RWPE2 (cell line): ENCODE measurements at regions not wholly inside any gene's neighbourhood (a gene's known extent, or its start where the extent isn't known, plus 50 kb on each side); places are given as distances from the start of the nearest gene placed in this dataset.

Experiments
- ATAC-seq: fragments of 200-7000 bp; cut with Tn5 transposase; 3 replicates; pipeline ENCODE4 v1.9.1; 2021; ENCODE audit warnings: low read depth
- DNase-seq: peaks from one replicate; pipeline ENCODE4 v3.0.0-alpha.2; 2020; ENCODE audit warnings: low spot score
- H3K27ac ChIP-seq: fragments of 450-650 bp; 2 replicates; pipeline ENCODE4 v1.5.1; 2017; ENCODE audit warnings: mild to moderate bottlenecking; ENCODE audit not compliant: poor library complexity, severe bottlenecking
- H3K27me3 ChIP-seq: fragments of 250-450 bp; sonication (Bioruptor Pico); 2 replicates; pipeline ENCODE4 v1.5.1; 2021; ENCODE audit warnings: mild to moderate bottlenecking, moderate library complexity; ENCODE audit not compliant: insufficient read depth, poor library complexity, severe bottlenecking
- H3K36me3 ChIP-seq: fragments of 250-450 bp; sonication (Bioruptor Pico); 2 replicates; pipeline ENCODE4 v1.5.1; 2020; ENCODE audit warnings: low read depth, mild to moderate bottlenecking, moderate library complexity
- H3K4me1 ChIP-seq: fragments of 250-450 bp; sonication (Bioruptor Pico); 2 replicates; pipeline ENCODE4 v1.5.1; 2021; ENCODE audit warnings: mild to moderate bottlenecking, moderate library complexity; ENCODE audit not compliant: insufficient read depth, poor library complexity, severe bottlenecking
- H3K4me3 ChIP-seq: fragments of 250-450 bp; sonication (Bioruptor Pico); 2 replicates; pipeline ENCODE4 v1.5.1; 2021; ENCODE audit warnings: mild to moderate bottlenecking, moderate library complexity; ENCODE audit not compliant: severe bottlenecking
- H3K9me3 ChIP-seq: fragments of 250-450 bp; sonication (Bioruptor Pico); 2 replicates; pipeline ENCODE4 v1.5.1; 2021; ENCODE audit warnings: mild to moderate bottlenecking, moderate library complexity; ENCODE audit not compliant: severe bottlenecking
- TF ChIP-seq, protein P1 (sequence below): fragments of 450-650 bp; IDR thresholded peaks from one replicate; pipeline ENCODE4 v1.5.1; 2017; ENCODE audit warnings: mild to moderate bottlenecking, moderate library complexity; ENCODE audit not compliant: poor library complexity, severe bottlenecking

DNA sequence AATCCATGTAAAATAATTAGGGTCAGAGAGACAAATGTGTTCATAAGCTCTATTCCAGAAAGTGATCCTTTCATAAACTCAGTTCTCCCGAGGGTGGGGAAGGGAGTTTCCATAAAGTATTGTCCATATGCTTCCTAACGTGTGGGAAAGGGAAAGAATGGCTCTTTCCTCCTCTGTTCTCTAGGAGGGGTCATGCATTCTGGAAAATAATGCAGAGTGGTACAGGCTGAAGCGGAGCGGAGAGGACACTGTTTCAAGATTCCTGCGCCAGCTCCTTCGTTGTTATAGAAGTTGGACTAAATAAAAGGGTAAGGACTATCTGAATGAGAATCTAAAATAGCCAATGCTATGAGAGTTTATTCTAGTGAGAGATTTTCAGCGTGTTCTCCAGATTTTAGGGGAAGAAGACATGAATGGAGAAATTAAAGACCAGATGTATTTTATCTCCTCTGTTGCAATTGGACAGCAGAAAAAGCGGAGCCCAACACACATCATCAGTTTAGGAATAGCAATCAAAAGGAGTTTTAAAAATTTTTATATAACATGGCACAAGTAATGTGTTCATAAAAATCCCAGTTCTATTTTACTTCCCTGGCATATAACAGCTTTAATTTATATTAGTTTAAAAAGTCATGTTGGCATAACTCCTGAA lies 166.9 kb upstream of the MPDZ start:
- Histone ChIP-seq H3K36me3 (no peaks in the 10 kb centered on the region), H3K27ac (no peak overlapping the region), H3K4me1 (no peaks in the 10 kb centered on the region), H3K4me3 (no peak overlapping the region), H3K27me3 (no peaks in the 10 kb centered on the region), H3K9me3 (peaks cover 2% of the 10 kb centered on the region)
- no peak for ATAC-seq
- TF ChIP-seq, protein P1, sequence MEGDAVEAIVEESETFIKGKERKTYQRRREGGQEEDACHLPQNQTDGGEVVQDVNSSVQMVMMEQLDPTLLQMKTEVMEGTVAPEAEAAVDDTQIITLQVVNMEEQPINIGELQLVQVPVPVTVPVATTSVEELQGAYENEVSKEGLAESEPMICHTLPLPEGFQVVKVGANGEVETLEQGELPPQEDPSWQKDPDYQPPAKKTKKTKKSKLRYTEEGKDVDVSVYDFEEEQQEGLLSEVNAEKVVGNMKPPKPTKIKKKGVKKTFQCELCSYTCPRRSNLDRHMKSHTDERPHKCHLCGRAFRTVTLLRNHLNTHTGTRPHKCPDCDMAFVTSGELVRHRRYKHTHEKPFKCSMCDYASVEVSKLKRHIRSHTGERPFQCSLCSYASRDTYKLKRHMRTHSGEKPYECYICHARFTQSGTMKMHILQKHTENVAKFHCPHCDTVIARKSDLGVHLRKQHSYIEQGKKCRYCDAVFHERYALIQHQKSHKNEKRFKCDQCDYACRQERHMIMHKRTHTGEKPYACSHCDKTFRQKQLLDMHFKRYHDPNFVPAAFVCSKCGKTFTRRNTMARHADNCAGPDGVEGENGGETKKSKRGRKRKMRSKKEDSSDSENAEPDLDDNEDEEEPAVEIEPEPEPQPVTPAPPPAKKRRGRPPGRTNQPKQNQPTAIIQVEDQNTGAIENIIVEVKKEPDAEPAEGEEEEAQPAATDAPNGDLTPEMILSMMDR, result no peak
- no peak for DNase-seq

DNA sequence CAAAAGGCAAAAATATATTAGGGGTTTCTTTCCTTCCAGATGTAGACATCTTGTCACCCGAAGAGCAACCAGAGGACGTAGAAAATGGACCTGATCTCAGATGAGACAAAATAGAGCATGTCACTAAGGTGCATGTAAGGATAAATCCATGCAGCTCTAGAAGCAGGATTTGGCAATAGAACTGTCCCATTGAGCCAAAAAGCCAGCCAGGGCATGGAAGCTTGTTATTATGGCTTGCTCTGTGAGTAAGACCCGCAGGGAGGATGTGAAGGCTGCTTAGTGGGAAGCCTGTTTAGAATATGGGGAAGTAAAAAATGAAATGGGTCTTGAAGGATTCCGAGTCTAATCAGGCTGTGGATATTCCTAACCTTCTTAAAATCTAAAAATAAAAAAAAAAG lies 165.6 kb upstream of the MPDZ start:
- Histone ChIP-seq H3K4me3 (no peak overlapping the region), H3K27ac (no peak overlapping the region), H3K36me3 (no peaks in the 10 kb centered on the region), H3K4me1 (no peaks in the 10 kb centered on the region), H3K27me3 (no peaks in the 10 kb centered on the region), H3K9me3 (peaks cover 2% of the 10 kb centered on the region)
- ATAC-seq (no peak), DNase-seq (no peak)
- TF ChIP-seq, protein P1, result no peak

DNA sequence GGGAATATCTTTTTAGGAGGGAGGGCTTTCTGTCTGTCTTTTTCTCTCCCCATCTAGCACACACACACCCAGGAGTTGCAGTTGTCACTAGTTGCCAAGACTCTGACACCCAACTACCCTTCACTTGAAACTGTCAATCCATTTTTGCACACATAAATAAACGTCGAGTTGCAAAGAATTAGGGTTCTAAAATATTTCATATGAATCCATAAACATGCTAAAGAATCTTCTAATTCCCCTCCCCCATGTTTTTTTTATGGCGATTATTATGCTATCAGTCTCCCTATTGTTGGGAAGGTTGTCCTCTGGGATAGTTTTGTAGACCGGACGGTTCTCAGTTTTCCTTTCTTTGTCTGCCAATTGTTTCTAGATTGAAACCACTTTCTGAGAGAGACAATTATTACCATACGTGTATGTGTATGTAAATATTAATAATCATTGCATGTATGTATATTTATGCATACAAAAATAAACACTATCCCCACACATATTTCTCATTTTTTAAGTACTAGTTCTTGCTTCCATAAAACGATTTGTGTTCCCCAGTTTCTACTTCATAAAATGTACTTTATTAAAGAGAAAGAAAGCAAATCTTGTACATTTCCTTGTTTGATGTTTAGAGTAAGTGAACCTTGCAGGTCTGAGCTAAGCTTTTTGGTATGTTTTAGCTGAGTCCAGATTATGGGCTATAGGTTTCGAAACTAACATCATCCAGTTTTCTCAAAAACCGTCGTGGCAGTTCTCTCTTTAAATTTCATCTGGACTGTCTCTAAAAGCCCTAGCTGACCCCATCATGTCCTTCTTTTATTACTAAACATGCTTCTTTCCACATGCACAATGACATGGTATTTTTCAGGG lies 165.0 kb upstream of the MPDZ start:
- Histone ChIP-seq H3K4me1 (no peaks in the 10 kb centered on the region), H3K9me3 (peaks cover 2% of the 10 kb centered on the region), H3K27me3 (no peaks in the 10 kb centered on the region), H3K4me3 (no peak overlapping the region), H3K27ac (no peak overlapping the region), H3K36me3 (no peaks in the 10 kb centered on the region)
- ATAC-seq, result no peak
- no peak for DNase-seq
- TF ChIP-seq, protein P1, result no peak

DNA sequence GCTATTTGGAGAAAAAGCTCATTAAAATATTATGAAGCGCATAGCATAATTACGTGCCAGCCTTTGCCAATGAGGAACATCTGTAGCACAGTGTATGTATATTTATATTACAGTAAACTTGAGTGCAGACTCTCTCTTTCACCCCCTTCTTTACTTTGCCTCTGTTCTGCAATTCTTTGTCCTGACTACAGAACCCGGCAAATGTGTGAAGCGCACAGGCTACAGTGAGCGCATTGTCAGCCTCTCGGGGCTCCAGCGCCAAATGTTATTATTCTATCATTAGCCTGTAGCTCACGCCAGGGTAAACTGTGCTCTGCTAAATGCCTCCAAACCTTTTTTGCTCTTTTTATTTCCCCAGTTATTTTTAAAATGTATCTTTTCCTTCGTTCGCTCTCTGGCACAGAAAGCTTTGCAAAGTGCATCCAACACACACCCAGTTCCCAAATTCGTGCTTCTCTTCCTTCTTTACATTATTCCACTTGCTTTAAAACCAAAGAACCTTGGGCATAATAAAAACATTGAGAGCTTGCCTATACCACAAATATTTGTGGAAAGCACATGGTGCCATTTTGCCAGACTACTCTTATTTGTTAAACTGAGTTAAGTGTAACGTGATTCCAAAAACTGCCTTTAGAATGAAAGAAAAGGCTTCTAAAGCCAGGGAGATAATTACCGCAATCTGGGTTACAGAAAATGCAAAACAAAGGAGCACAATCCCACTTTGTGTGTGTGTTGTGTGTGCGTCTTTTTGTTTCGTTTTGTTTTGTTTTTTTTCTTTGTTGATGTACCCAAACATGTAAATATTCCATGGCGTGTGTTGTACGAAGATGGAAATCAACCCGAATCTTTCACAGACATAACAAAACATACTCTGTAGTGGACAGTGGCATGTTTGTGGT lies 164.1 kb upstream of the MPDZ start:
- Histone ChIP-seq H3K27ac (no peak overlapping the region), H3K27me3 (no peaks in the 10 kb centered on the region), H3K4me3 (no peak overlapping the region), H3K36me3 (no peaks in the 10 kb centered on the region), H3K9me3 (peaks cover 2% of the 10 kb centered on the region), H3K4me1 (no peaks in the 10 kb centered on the region)
- TF ChIP-seq, protein P1, result no peak
- ATAC-seq, result no peak
- DNase-seq, result no peak
